Heart right ventricle (tissue), 16 donors: ENCODE measurements at regions not wholly inside any gene's neighbourhood (a gene's known extent, or its start where the extent isn't known, plus 50 kb on each side); places are given as distances from the start of the nearest gene placed in this dataset.

Experiments used
- ATAC-seq, 8 donors: fragments of 200-7000 bp; cut with Tn5 transposase; one replicate each; pipeline ENCODE4 v1.9.1; 2020; ENCODE audit warnings: mild to moderate bottlenecking in 8 of 8, moderate library complexity in 8 of 8, moderate number of reproducible peaks in 1 of 8
- DNase-seq, 2 donors: peaks; one replicate each; pipeline ENCODE4 v3.0.0-alpha.2; 2020
- H3K27ac ChIP-seq, 10 donors: fragments of 200-600 bp; sonication (generic) in 2 of 10; one replicate each; pipeline versions ENCODE4 v1.5.0 to v1.8.0; 2020 to 2022; ENCODE audit warnings: mild to moderate bottlenecking in 3 of 10
- H3K27me3 ChIP-seq, 7 donors: fragments of 200-600 bp; one replicate each; pipeline ENCODE4 v1.8.0; 2021 to 2022; ENCODE audit warnings: mild to moderate bottlenecking in 2 of 7
- H3K36me3 ChIP-seq, 9 donors: fragments of 200-600 bp; sonication (generic) in 1 of 9; one replicate each; pipeline versions ENCODE4 v1.5.0 to v1.8.0; 2020 to 2022; ENCODE audit warnings: mild to moderate bottlenecking in 2 of 9
- H3K4me1 ChIP-seq, 9 donors: fragments of 200-600 bp; sonication (generic) in 1 of 9; one replicate each; pipeline versions ENCODE4 v1.5.0 to v1.8.0; 2020 to 2022; ENCODE audit warnings: mild to moderate bottlenecking in 4 of 9
- H3K4me3 ChIP-seq, 10 donors: fragments of 200-600 bp; sonication (generic) in 2 of 10; one replicate each; pipeline versions ENCODE4 v1.5.0 to v1.8.0; 2020 to 2022; ENCODE audit warnings: mild to moderate bottlenecking in 7 of 10, moderate library complexity in 2 of 10
- H3K9me3 ChIP-seq, 11 donors: fragments of 200-600 bp in 10 of 11; sonication (generic) in 2 of 11; one replicate each; pipeline versions ENCODE4 v1.5.0 to v1.8.0; 2013 to 2022; ENCODE audit warnings: mild to moderate bottlenecking in 2 of 11, control low read depth in 1 of 11, moderate library complexity in 1 of 11
- CTCF ChIP-seq, 9 donors: fragments of 200-600 bp; sonication (generic) in 2 of 9; IDR thresholded peaks; one replicate each; pipeline versions ENCODE4 v1.5.0 to v1.8.0; 2021 to 2022; ENCODE audit warnings: antibody characterized with exemption in 9 of 9, mild to moderate bottlenecking in 5 of 9, moderate library complexity in 1 of 9
- WGBS, 2 donors: extraction: QIAGEN DNeasy Blood & Tissue Kit; methylation state at CpG; one replicate each; pipeline ENCODE4 v1.1.7; 2013; ENCODE audit warnings: inconsistent platforms in 1 of 2; 5-methylcytosine and 5-hydroxymethylcytosine counted together
- intact Hi-C, 10 donors: fragments of 100-400 bp; cut with DNase I; formaldehyde crosslinking; loops; one replicate each; pipeline versions ENCODE4 v1.11.1 to v1.14.2; 2022
- donor health status: Arrhythmogenic right ventricular cardiomyopathy.
- donor health status: ischemic (EF 13 %, LVEDD 7.1; RV severe dilation, severe dysfunction).
- donor health status: healthy with polysubstance abuse.
- donor health status: DM: no; HTN: yes; CAD: no.
- donor health status: DM: no; HTN: no; CAD: no.
- donor health status: ischemic (EF 25% LVEDD 6.9; RV normal size, moderate dysfunction).
- donor health status: ischemic (EF 25% LVEDD 5.7; RV mildly dilated, moderate dysfunction).
- donor health status: healthy.
- donor health status: DM: yes; HTN: yes; CAD: no.
- donor health status: Ischemic cardiomyopathy.
- donor health status: ischemic (EF 35%, LVEDD 5.7; RV mildly dilated, moderate dysfunction).
- donor health status: nonischemic (EF 11% LVEDD 7.7; RV severe dilation, severe dysfunction).
- donor health status: DM: yes; HTN: yes; CAD: no.
- donor health status: PGD.
- donor health status: ischemic (EF 29% LVEDD 5.4; RV normal size, mild dysfunction).
- donor health status: nonischemic (EF 23%, LVEDD 6.1; RV moderate dilation, normal function).

GRCh38 chr2:107694667-107695066 lies 132.0 kb upstream of the RGPD4 start:
- ATAC-seq = no peak
- no peaks in the 10 kb centered on the region for H3K36me3 ChIP-seq
- H3K27ac ChIP-seq = no peak overlapping the region
- H3K9me3 ChIP-seq = peaks cover 0 to 5% (median 0%) of the 10 kb centered on the region in 11 donors
- no peak for DNase-seq
- WGBS, 2 donors = 79 to 88% methylated on average over 5 of the region's 5 CpGs
- intact Hi-C loops = no loop called here
- H3K4me1 ChIP-seq = no peaks in the 10 kb centered on the region
- H3K27me3 ChIP-seq = no peaks in the 10 kb centered on the region
- no peak for TF ChIP-seq CTCF (IDR thresholded peaks at IDR 0.05)
- H3K4me3 ChIP-seq = no peak overlapping the region

- intact Hi-C loops = no loop called here
- no peak for ATAC-seq
Measured at GRCh38 chr2:107697385-107697784, 129.3 kb upstream of the RGPD4 start.

GRCh38 chr2:107698861-107699260 lies 127.8 kb upstream of the RGPD4 start:
- Histone ChIP-seq H3K9me3 (peaks cover 0 to 7% (median 0%) of the 10 kb centered on the region in 11 donors), H3K36me3 (no peaks in the 10 kb centered on the region), H3K4me3 (no peak overlapping the region), H3K4me1 (no peaks in the 10 kb centered on the region), H3K27me3 (no peaks in the 10 kb centered on the region), H3K27ac (no peak overlapping the region)
- DNase-seq = no peak
- WGBS, 2 donors = 62 to 67% methylated on average over 3 of the region's 3 CpGs
- no peak for TF ChIP-seq CTCF (IDR thresholded peaks at IDR 0.05)
- intact Hi-C loops = no loop called here
- ATAC-seq = no peak

More at GRCh38 chr2:107697385-107697784, 129.3 kb upstream of the RGPD4 start:
- no peaks in the 10 kb centered on the region for H3K36me3 ChIP-seq
- no peak for DNase-seq
- no peak overlapping the region for H3K27ac ChIP-seq
- no peaks in the 10 kb centered on the region for H3K4me1 ChIP-seq
- H3K27me3 ChIP-seq = no peaks in the 10 kb centered on the region
- TF ChIP-seq CTCF (IDR thresholded peaks at IDR 0.05) = no peak
- no peak overlapping the region for H3K4me3 ChIP-seq
- H3K9me3 ChIP-seq = peaks cover 0 to 7% (median 0%) of the 10 kb centered on the region in 11 donors

GRCh38 chr2:107700073-107700472 lies 126.6 kb upstream of the RGPD4 start:
- no peak for TF ChIP-seq CTCF (IDR thresholded peaks at IDR 0.05)
- no peak overlapping the region for H3K4me3 ChIP-seq
- DNase-seq (no peak), ATAC-seq (no peak)
- no peaks in the 10 kb centered on the region for H3K27me3 ChIP-seq
- H3K27ac ChIP-seq = no peak overlapping the region
- intact Hi-C loops = no loop called here
- 84 to 100% methylated on average over 1 of the region's 1 CpG for WGBS, 2 donors
- H3K36me3 ChIP-seq = no peaks in the 10 kb centered on the region
- H3K4me1 ChIP-seq = no peaks in the 10 kb centered on the region
- peaks cover 0 to 7% (median 0%) of the 10 kb centered on the region in 11 donors for H3K9me3 ChIP-seq
